DMS53 treated with DMSO at 0.1 percent for 48 hours (cell line): ENCODE measurements at regions not wholly inside any gene's neighbourhood (a gene's known extent, or its start where the extent isn't known, plus 50 kb on each side); places are given as distances from the start of the nearest gene placed in this dataset.
A peak's percentile ranks its signal among the peaks of the same experiment; 100 is the strongest.

ENCODE experiments used
- DNase-seq: peaks from one replicate; lab custom pipeline; 2025; ENCODE audit not compliant: unreplicated experiment; lab: John Stamatoyannopoulos, UW

GRCh38 chr6:167766986-167767714 is 59.6 kb upstream of the AFDN start:
- DNase-seq, result peak; percentile 86

- DNase-seq, result no peak
Measured at GRCh38 chr6:167767715-167768107, 59.0 kb upstream of the AFDN start.

GRCh38 chr6:167768471-167769215 is 58.1 kb upstream of the AFDN start:
- no peak for DNase-seq

GRCh38 chr6:167769408-167770190 is 57.1 kb upstream of the AFDN start:
- no peak for DNase-seq

GRCh38 chr6:167770291-167770955 is 56.3 kb upstream of the AFDN start:
- no peak for DNase-seq

- no peak for DNase-seq
Measured at GRCh38 chr6:167774881-167775280, 51.8 kb upstream of the AFDN start.

GRCh38 chr6:167776906-167777627 is 49.6 kb upstream of the AFDN start:
- no peak for DNase-seq
